ENCODE measurements at regions not wholly inside any gene's neighbourhood (a gene's known extent, or its start where the extent isn't known, plus 50 kb on each side); places are given as distances from the start of the nearest gene placed in this dataset.

- TF ChIP-seq NRF1 (IDR thresholded peaks at IDR 0.05; ENCODE audit: low read depth, low read length) (no peak), CHD2 (IDR thresholded peaks at IDR 0.05; ENCODE audit: low read length, partially characterized antibody) (no peak), CTCF (IDR thresholded peaks at IDR 0.05) (no peak), REST (IDR thresholded peaks at IDR 0.05; ENCODE audit: low read depth, low read length) (no peak), POLR2AphosphoS5 (IDR thresholded peaks at IDR 0.05; ENCODE audit: low read depth, low read length) (no peak), RAD21 (IDR thresholded peaks at IDR 0.05; ENCODE audit: low read length) (no peak), FOXM1 (IDR thresholded peaks at IDR 0.05; ENCODE audit: low read depth) (no peak), MXI1 (IDR thresholded peaks at IDR 0.05; ENCODE audit: low read depth, low read length) (no peak), GABPA (IDR thresholded peaks at IDR 0.05; ENCODE audit: low read depth) (no peak), ZBTB33 (IDR thresholded peaks at IDR 0.05; ENCODE audit: borderline replicate concordance, low read depth) (no peak), USF2 (IDR thresholded peaks at IDR 0.05; ENCODE audit: borderline replicate concordance, low read depth, low read length) (no peak), FOXJ3 (CRISPR knock-in tag; IDR thresholded peaks at IDR 0.05) (no peak)
Observed at GRCh38 chr2:133822517-133823225, 254.4 kb upstream of the NCKAP5 start.
